SK-N-SH (cell line): ENCODE measurements at regions not wholly inside any gene's neighbourhood (a gene's known extent, or its start where the extent isn't known, plus 50 kb on each side); places are given as distances from the start of the nearest gene placed in this dataset.

Source experiments
- CTCF ChIA-PET: fragments of 300-600, 350-600 bp; formaldehyde crosslinking; extraction: SDS; loops from one replicate; lab custom pipeline; 2021; lab: Yijun Ruan, JAX
- POLR2A ChIA-PET: fragments of 350-600 bp; sonication (Branson Sonifier 250); formaldehyde crosslinking; extraction: SDS; loops from one replicate; lab custom pipeline; 2020; ENCODE audit warnings: antibody characterized with exemption, inconsistent platforms; lab: Yijun Ruan, JAX
- DNase-seq: peaks from one replicate; pipeline ENCODE4 v3.0.0; 2012
- H2AFZ ChIP-seq: fragments of 200-600 bp; sonication (generic); 2 replicates; pipeline ENCODE4 v1.8.1; 2016; ENCODE audit warnings: antibody characterized with exemption, mild to moderate bottlenecking, low read depth
- H3F3A ChIP-seq: fragments of 200-600 bp; sonication (generic); replicated peaks from 2 replicates; pipeline ENCODE3; 2016; ENCODE audit warnings: antibody characterized with exemption, mild to moderate bottlenecking; ENCODE audit not compliant: insufficient read depth
- H3K27ac ChIP-seq, 2 experiments: fragments of 200-500 bp in 1 of 2; fragments of 200-600 bp in 1 of 2; sonication (Bioruptor generic) in 1 of 2; sonication (generic), shearing (Covaris generic) in 1 of 2; 2 replicates each; pipeline versions ENCODE4 v1.5.1 to v1.6.1; 2014 to 2016; ENCODE audit warnings: low read depth in 2 of 2, inconsistent platforms in 1 of 2, low read length in 1 of 2, mild to moderate bottlenecking in 1 of 2, mixed read lengths in 1 of 2
- H3K27me3 ChIP-seq: fragments of 200-600 bp; sonication (generic), shearing (Covaris generic); 2 replicates; pipeline ENCODE4 v1.6.1; 2016; ENCODE audit warnings: mixed run types; ENCODE audit not compliant: insufficient read depth
- H3K36me3 ChIP-seq, 2 experiments: fragments of 200-500 bp in 1 of 2; fragments of 200-600 bp in 1 of 2; sonication (Bioruptor generic) in 1 of 2; sonication (generic) in 1 of 2; replicated peaks in 1 of 2; 2 replicates each; pipeline versions ENCODE3 to v1.5.1; 2014 to 2016; ENCODE audit warnings: low read length in 1 of 2, mild to moderate bottlenecking in 1 of 2; ENCODE audit not compliant: insufficient read depth in 2 of 2, control insufficient read depth in 1 of 2
- H3K4me1 ChIP-seq, 2 experiments: fragments of 200-500 bp in 1 of 2; fragments of 200-600 bp in 1 of 2; sonication (Bioruptor generic) in 1 of 2; sonication (generic), shearing (Covaris generic) in 1 of 2; 2 replicates each; pipeline versions ENCODE4 v1.5.1 to v1.6.1; 2014 to 2016; ENCODE audit warnings: low read depth in 1 of 2, low read length in 1 of 2, mixed run types in 1 of 2; ENCODE audit not compliant: insufficient read depth in 2 of 2, control insufficient read depth in 1 of 2
- H3K4me2 ChIP-seq: fragments of 200-600 bp; sonication (generic), shearing (Covaris generic); 2 replicates; pipeline ENCODE4 v1.6.1; 2017; ENCODE audit warnings: mixed run types
- H3K4me3 ChIP-seq, 2 experiments: fragments of 200-500 bp in 1 of 2; fragments of 200-600 bp in 1 of 2; sonication (Bioruptor generic) in 1 of 2; sonication (generic), shearing (Covaris generic) in 1 of 2; 2 replicates each; pipeline versions ENCODE4 v1.5.1 to v1.8.1; 2014 to 2016; ENCODE audit warnings: low read depth in 2 of 2, inconsistent platforms in 1 of 2, low read length in 1 of 2, mild to moderate bottlenecking in 1 of 2, mixed read lengths in 1 of 2, moderate library complexity in 1 of 2
- H3K79me2 ChIP-seq: fragments of 200-600 bp; sonication (generic); 2 replicates; pipeline ENCODE4 v1.8.1; 2017; ENCODE audit warnings: mild to moderate bottlenecking; ENCODE audit not compliant: insufficient read depth
- H3K9ac ChIP-seq: fragments of 200-600 bp; sonication (generic); 2 replicates; pipeline ENCODE4 v1.6.1; 2017; ENCODE audit warnings: mixed run types
- H3K9me2 ChIP-seq: fragments of 200-600 bp; sonication (generic); 2 replicates; pipeline ENCODE4 v1.6.1; 2017; ENCODE audit warnings: mixed run types
- H3K9me3 ChIP-seq: fragments of 200-600 bp; sonication (generic); 2 replicates; pipeline ENCODE4 v1.6.1; 2017; ENCODE audit warnings: mixed run types, mild to moderate bottlenecking, moderate library complexity
- H4K20me1 ChIP-seq: fragments of 200-600 bp; sonication (generic); 2 replicates; pipeline ENCODE4 v1.6.1; 2017; ENCODE audit warnings: mild to moderate bottlenecking, mixed run types; ENCODE audit not compliant: insufficient read depth
- CHD2 ChIP-seq: fragments of 150-350 bp; IDR thresholded peaks from 2 replicates; pipeline ENCODE4 v1.6.1; 2018; ENCODE audit warnings: low read length; ENCODE audit not compliant: partially characterized antibody
- CTCF ChIP-seq: fragments of 200-600 bp; sonication (generic); IDR thresholded peaks from 2 replicates; pipeline ENCODE4 v1.6.1; 2017; ENCODE audit warnings: antibody characterized with exemption, mild to moderate bottlenecking, moderate library complexity
- ELF1 ChIP-seq: IDR thresholded peaks from 2 replicates; pipeline ENCODE4 v1.4.0; 2012
- EP300 ChIP-seq, 2 experiments: IDR thresholded peaks; 2 replicates each; pipeline versions ENCODE4 v1.4.0 to v1.6.1; 2012; ENCODE audit warnings: borderline replicate concordance in 1 of 2, low read depth in 1 of 2, low read length in 1 of 2
- FOXJ3 ChIP-seq: sonication (generic); formaldehyde crosslinking; IDR thresholded peaks from 2 replicates; pipeline ENCODE4 v1.5.1; 2020; ENCODE audit warnings: mild to moderate bottlenecking, missing genetic modification reagents
- GABPA ChIP-seq: IDR thresholded peaks from 2 replicates; pipeline ENCODE4 v1.4.0; 2012; ENCODE audit warnings: low read depth, mild to moderate bottlenecking
- GATA2 ChIP-seq: sonication (generic); formaldehyde crosslinking; IDR thresholded peaks from 2 replicates; pipeline ENCODE4 v1.5.0; 2020; ENCODE audit warnings: mild to moderate bottlenecking, missing genetic modification reagents
- IRF3 ChIP-seq: fragments of 150-350 bp; IDR thresholded peaks from 2 replicates; pipeline ENCODE4 v1.6.1; 2016; ENCODE audit warnings: mild to moderate bottlenecking, low read depth, low read length
- MAX ChIP-seq: IDR thresholded peaks from 2 replicates; pipeline ENCODE4 v1.4.0; 2012; ENCODE audit warnings: low read depth
- MEF2A ChIP-seq: IDR thresholded peaks from 2 replicates; pipeline ENCODE4 v1.4.0; 2012; ENCODE audit warnings: low read depth, borderline replicate concordance
- MXI1 ChIP-seq: IDR thresholded peaks from 2 replicates; pipeline ENCODE4 v1.6.1; 2012; ENCODE audit warnings: mild to moderate bottlenecking, low read depth, low read length, improper control_type of control experiment
- RAD21 ChIP-seq: IDR thresholded peaks from 2 replicates; pipeline ENCODE4 v1.6.1; 2012; ENCODE audit warnings: mild to moderate bottlenecking, low read length
- SIN3A ChIP-seq: IDR thresholded peaks from 2 replicates; pipeline ENCODE4 v1.6.1; 2012; ENCODE audit warnings: low read depth, mild to moderate bottlenecking, low read length, moderate library complexity, borderline replicate concordance
- SMC3 ChIP-seq: IDR thresholded peaks from 2 replicates; pipeline ENCODE4 v1.6.1; 2012; ENCODE audit warnings: low read depth, low read length, improper control_type of control experiment
- TAF1 ChIP-seq: IDR thresholded peaks from 2 replicates; pipeline ENCODE4 v1.6.1; 2012; ENCODE audit warnings: low read depth, mild to moderate bottlenecking, low read length, moderate library complexity, borderline replicate concordance
- TCF12 ChIP-seq: IDR thresholded peaks from 2 replicates; pipeline ENCODE4 v1.4.0; 2012
- USF1 ChIP-seq: IDR thresholded peaks from 2 replicates; pipeline ENCODE4 v1.4.0; 2012; ENCODE audit warnings: low read depth, borderline replicate concordance
- WGBS: methylation state at CpG from one replicate; pipeline ENCODE4 v1.1.6; 2017; ENCODE audit warnings: low lambda C conversion rate; 5-methylcytosine and 5-hydroxymethylcytosine counted together

GRCh38 chr16:9446471-9447194, 355.2 kb downstream of the HAPSTR1 start:
- ChIA-PET POLR2A (no interaction called here), CTCF (interaction anchor here (1.4 kb wide), 1 partner anchor 29 kb away, joined by 3 read pairs; no protein-coding TSS in a partner anchor)
- no peak overlapping the region for H3K4me3 ChIP-seq
- 20% methylated on average over 6 of the region's 6 CpGs for WGBS
- no peaks in the 10 kb centered on the region for H3K4me1 ChIP-seq
- H3K27ac ChIP-seq: no peak overlapping the region
- no peaks in the 10 kb centered on the region for H3K9me2 ChIP-seq
- no peaks in the 10 kb centered on the region for H3K9me3 ChIP-seq
- no peaks in the 10 kb centered on the region for H3F3A ChIP-seq
- no peaks in the 10 kb centered on the region for H3K36me3 ChIP-seq
- H3K9ac ChIP-seq: no peak overlapping the region
- DNase-seq: no peak
- H3K79me2 ChIP-seq: no peaks in the 10 kb centered on the region
- no peak overlapping the region for H3K4me2 ChIP-seq
- TF ChIP-seq EP300 (IDR thresholded peaks at IDR 0.05; ENCODE audit: borderline replicate concordance in 1 of 2, low read depth in 1 of 2, low read length in 1 of 2) (no peak), SIN3A (no peak), CTCF (no peak), MAX (no peak), USF1 (no peak), GATA2 (no peak), TAF1 (no peak), FOXJ3 (no peak), ELF1 (no peak), MEF2A (no peak), SMC3 (no peak), IRF3 (no peak), TCF12 (no peak), RAD21 (no peak), GABPA (no peak), CHD2 (no peak), MXI1 (no peak)
- no peaks in the 10 kb centered on the region for H4K20me1 ChIP-seq
- no peak overlapping the region for H2AFZ ChIP-seq
- H3K27me3 ChIP-seq: no peaks in the 10 kb centered on the region
